ENCODE measurements at regions not wholly inside any gene's neighbourhood (a gene's known extent, or its start where the extent isn't known, plus 50 kb on each side); places are given as distances from the start of the nearest gene placed in this dataset.

DNA sequence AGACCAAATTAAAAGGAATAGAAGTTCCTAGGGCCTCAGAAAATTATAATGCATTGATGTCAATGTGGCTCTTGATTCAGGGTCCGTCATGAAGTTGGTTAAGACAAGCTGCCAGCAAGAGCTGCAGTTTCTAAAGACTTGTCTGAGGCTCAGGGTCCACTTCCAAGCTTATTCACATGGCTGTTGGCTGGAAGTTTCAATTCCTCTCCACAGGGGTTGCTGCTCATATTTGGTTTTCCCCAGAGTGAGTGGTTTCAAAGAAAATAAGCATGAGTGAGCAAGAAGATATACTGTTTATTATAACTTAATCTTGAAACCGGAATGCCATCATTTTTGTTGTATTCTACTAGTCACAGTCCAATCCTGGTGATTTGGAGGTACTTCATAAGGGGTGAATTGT, 1247.4 kb downstream of the LRFN5 start:
- no peak overlapping the region for H3K4me3 ChIP-seq (ENCODE audit: low read depth, poor library complexity, severe bottlenecking)
- 64 to 88% methylated on average over 2 of the region's 2 CpGs for whole genome bisulfite sequencing, 2 donors
- DNase-seq (ENCODE audit: low spot score in 2 of 2) = no peak
- TF ChIP-seq POLR2A (IDR thresholded peaks at IDR 0.05) = no peak
- TF ChIP-seq, protein P1, sequence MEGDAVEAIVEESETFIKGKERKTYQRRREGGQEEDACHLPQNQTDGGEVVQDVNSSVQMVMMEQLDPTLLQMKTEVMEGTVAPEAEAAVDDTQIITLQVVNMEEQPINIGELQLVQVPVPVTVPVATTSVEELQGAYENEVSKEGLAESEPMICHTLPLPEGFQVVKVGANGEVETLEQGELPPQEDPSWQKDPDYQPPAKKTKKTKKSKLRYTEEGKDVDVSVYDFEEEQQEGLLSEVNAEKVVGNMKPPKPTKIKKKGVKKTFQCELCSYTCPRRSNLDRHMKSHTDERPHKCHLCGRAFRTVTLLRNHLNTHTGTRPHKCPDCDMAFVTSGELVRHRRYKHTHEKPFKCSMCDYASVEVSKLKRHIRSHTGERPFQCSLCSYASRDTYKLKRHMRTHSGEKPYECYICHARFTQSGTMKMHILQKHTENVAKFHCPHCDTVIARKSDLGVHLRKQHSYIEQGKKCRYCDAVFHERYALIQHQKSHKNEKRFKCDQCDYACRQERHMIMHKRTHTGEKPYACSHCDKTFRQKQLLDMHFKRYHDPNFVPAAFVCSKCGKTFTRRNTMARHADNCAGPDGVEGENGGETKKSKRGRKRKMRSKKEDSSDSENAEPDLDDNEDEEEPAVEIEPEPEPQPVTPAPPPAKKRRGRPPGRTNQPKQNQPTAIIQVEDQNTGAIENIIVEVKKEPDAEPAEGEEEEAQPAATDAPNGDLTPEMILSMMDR (IDR thresholded peaks at IDR 0.05) = no peak
- intact Hi-C loops (cut with DNase I; ENCODE audit: low total_unique reads) = no loop called here

DNA sequence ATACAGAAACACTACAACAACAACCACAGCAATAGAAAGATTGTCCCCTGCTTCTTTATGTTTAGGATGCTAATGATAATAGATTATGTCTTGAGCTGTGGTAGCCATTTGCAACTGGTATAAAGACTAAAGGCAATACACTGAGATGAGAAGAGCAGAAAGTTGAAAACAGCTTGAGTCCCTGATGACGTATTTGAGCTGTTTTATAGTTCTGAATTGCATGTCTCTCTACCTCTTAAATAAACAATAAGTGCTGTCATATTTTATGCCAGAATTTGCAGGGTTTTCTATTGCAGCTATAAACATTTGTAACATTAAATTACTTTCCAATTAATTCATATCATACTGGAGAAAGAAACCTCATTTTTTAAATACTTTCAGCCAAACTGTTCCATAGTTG, 1242.0 kb downstream of the LRFN5 start:
- H3K4me3 ChIP-seq (ENCODE audit: low read depth, poor library complexity, severe bottlenecking) = no peak overlapping the region
- no peak for DNase-seq (ENCODE audit: low spot score in 2 of 2)
- no peak for TF ChIP-seq POLR2A (IDR thresholded peaks at IDR 0.05)
- TF ChIP-seq, protein P1 (IDR thresholded peaks at IDR 0.05) = no peak
- intact Hi-C loops (cut with DNase I; ENCODE audit: low total_unique reads) = no loop called here
- 63 to 79% methylated on average over 1 of the region's 1 CpG for WGBS, 2 donors

DNA sequence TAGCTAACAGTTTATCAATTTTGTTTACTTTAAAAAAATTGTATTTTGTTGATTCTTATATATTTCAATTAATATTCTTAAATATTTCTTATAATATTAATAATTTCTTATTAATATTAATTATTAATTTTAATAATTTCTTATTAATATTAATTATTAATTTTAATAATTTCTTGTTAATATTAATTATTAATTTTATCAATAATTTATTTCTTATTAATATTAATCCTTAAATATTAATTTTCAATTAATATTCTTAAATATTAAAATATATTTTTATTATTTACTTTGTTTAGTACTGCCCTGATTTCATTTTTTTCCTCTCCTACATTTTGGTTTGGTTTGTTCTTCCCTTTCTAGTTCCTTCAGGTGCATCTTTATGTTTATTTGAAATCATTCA, 1208.1 kb downstream of the LRFN5 start:
- no peak for DNase-seq (ENCODE audit: low spot score in 2 of 2)
- intact Hi-C loops (cut with DNase I; ENCODE audit: low total_unique reads) = no loop called here
- H3K4me3 ChIP-seq (ENCODE audit: low read depth, poor library complexity, severe bottlenecking) = no peak overlapping the region
- TF ChIP-seq POLR2A (IDR thresholded peaks at IDR 0.05) = no peak
- TF ChIP-seq, protein P1 (IDR thresholded peaks at IDR 0.05) = no peak

DNA sequence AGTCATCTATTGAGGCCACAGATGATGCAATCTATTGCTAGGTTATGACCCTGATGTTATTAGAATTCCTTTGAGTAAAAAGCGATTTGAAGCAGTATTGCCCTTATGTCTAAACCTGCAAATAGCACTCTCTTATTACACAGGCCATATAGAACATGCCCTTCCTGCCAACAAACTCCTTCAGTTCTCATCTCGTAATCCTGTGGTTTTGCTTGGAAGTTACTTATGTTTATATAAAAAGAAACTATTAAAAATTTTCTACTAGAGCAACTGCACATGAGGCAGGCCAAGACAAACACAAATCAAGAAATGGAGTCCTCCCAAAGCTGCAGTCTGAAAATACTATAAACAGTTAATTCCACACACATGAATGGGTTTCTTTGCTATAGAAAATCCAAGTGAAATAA, 1200.2 kb downstream of the LRFN5 start:
- 48 to 56% methylated on average over 2 of the region's 2 CpGs for WGBS, 2 donors

DNA sequence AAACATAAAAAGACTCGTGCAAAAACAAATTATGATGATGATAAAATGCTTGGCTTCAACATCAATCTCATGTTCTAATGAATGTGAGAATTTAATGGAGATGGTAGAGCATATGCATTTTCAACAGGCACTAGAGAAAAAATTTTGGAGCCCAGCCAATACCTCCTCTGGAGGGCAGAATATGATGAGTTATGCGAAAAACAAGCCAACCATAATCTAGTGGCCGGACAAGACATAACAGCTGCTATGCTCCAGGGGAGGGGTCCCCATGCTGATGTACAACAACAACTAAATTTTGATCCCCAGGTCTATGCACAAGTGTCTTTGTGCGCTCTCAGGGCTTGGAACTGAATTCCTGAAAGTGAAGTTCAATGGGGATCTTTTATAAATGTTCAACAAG, 1197.5 kb downstream of the LRFN5 start:
- DNase-seq (ENCODE audit: low spot score in 2 of 2) = no peak
- H3K4me3 ChIP-seq (ENCODE audit: low read depth, poor library complexity, severe bottlenecking) = no peak overlapping the region
- intact Hi-C loops (cut with DNase I; ENCODE audit: low total_unique reads) = no loop called here
- TF ChIP-seq POLR2A (IDR thresholded peaks at IDR 0.05) = no peak
- TF ChIP-seq, protein P1 (IDR thresholded peaks at IDR 0.05) = no peak
- 58 to 59% methylated on average over 4 of the region's 4 CpGs for WGBS, 2 donors

More for the DNA sequence above, 1200.2 kb downstream of the LRFN5 start:
- intact Hi-C loops (cut with DNase I; ENCODE audit: low total_unique reads) = no loop called here
- no peak overlapping the region for H3K4me3 ChIP-seq (ENCODE audit: low read depth, poor library complexity, severe bottlenecking)
- TF ChIP-seq, protein P1 (IDR thresholded peaks at IDR 0.05) = no peak
- TF ChIP-seq POLR2A (IDR thresholded peaks at IDR 0.05) = no peak
- no peak for DNase-seq (ENCODE audit: low spot score in 2 of 2)

DNA sequence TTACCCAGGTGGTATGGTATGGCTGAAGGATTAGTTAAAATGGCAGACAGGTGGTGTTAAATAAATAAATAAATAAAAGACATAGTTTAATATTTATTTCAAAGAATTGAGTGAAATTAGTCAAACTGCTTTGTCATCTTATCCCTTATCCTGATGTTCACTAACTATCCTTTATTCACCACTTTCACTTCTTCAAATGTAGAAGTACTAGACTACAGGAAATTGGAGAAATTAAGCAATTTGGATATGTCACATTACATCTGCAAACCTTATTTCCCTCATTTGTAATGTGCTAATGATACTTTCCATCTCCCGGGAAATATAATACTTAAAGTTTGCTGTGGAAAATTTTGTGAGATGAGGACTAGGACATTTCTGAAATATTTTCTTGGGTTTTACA, 1195.7 kb downstream of the LRFN5 start:
- no peak overlapping the region for H3K4me3 ChIP-seq (ENCODE audit: low read depth, poor library complexity, severe bottlenecking)
- no peak for DNase-seq (ENCODE audit: low spot score in 2 of 2)
- intact Hi-C loops (cut with DNase I; ENCODE audit: low total_unique reads) = no loop called here
- TF ChIP-seq, protein P1 (IDR thresholded peaks at IDR 0.05) = no peak
- TF ChIP-seq POLR2A (IDR thresholded peaks at IDR 0.05) = no peak
- WGBS, 2 donors = 88 to 89% methylated on average over 1 of the region's 1 CpG

Data from lower leg skin (tissue), 4 donors.